GM19043 (cell line): ENCODE measurements at regions not wholly inside any gene's neighbourhood (a gene's known extent, or its start where the extent isn't known, plus 50 kb on each side); places are given as distances from the start of the nearest gene placed in this dataset.
A peak's percentile ranks its signal among the peaks of the same experiment; 100 is the strongest.
"Not testable (repeated sequence)": the region's sequence is repeated elsewhere in the genome, so short reads cannot be mapped to it uniquely, and the experiment has no call there.

Experiments
- ATAC-seq: cut with Tn5 transposase; IDR thresholded peaks from one replicate; pipeline ENCODE4 v1.9.1; 2021; ENCODE audit warnings: low read depth; ENCODE audit not compliant: unreplicated experiment

DNA sequence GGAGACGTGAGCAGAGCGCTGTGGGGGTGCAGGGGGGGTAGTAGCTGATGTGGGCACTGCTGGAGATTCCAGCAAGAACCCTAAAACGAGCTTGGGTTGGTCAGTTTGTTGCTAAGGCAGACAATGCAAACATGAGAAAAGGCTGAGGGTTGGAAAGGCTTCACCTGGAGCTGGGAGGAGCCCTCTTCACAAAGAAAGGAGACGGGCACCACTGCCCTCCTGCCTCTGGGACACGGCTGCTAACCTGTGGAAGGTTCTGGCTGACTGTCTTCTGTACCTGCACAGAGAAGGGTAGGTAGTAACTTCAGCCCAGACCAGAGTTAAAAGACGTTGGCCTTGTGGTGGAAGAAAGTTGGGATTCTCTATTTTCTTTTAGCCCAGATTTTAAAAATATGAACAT lies 108.7 kb downstream of the SUCLA2 start:
- ATAC-seq = no peak

DNA sequence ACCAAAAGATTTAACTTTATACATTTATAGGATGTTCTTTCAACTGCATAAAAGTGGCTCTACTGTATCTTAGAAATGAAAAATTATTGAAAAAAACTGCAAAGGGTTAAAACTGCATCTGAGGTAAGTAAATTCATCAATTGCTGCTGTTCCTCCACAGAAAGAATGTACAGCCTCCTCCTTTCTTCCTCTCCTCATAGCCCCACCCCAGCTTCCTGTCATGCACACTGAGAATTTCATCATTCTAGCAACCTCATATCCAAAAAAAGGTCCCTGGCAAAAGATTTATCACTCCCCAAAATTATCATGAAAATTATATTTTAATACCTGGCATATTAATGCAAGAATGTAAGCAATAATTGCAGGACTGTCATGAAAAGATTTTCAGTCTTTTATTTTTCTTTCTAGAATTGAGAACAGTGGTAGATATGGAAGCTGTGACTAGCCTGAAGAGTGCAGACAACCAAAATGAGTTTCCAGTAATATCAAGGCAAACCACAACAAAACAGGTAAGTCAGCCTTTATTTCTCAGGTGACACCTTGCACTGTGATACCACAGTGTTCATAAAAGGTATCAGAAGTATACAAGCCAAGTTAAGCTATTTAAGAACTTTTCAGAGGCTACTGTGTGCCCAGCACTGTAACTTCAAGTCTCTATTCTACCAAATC lies 110.8 kb downstream of the SUCLA2 start:
- ATAC-seq = no peak

DNA sequence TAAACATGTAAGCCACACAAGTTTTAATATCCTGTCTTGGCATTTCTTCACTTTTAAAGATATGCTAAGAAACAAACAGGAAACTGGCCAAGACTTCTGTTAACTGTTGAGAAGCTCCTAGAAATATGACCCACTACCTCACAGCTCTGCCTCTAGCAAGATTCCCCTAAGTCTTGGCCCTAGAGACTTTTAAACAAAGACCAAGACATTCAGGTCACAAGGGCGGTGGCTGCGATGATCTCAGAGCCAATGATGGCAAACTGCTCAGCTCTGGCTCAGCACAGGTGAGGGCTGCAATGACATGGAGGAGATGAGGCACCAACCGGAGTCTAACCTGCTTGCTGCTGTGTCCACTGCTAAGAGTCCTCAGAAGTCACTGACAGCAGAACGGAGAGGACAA lies 114.8 kb downstream of the SUCLA2 start:
- ATAC-seq = no peak

DNA sequence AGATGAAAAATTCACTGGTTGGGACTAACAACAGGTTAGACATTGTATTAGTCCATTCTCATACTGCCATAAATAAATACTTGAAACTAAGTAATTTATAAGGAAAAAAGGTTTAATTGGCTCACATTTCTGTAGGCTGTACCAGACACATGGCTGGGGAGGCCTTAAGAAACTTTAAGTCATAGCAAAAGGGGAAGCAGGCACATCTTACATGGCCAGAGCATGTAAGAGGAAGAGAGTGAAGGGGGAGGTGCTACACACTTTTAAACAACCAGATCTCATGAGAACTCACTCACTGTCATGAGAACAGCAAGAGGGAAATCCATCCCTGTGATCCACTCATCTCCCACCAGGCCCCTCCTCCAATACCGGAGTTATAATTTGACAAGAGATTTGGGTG lies 125.9 kb downstream of the SUCLA2 start:
- no peak for ATAC-seq

DNA sequence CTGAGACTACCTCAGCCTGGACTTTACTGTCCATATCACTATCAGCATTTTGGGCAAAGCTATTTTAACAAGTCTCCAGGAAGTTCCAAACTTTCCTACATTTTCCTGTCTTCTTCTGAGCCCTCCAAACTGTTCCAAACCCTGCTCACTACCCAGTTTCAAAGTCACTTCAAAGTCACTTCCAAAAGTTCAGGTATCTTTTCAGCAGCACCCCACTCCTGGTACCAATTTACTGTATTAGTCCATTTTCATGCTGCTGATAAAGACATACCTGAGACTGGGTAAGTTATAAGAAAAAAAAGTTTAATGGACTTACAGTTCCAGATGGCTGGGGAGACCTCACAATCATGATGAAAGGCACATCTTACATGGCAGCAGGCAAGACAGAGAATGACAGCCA lies 127.1 kb downstream of the SUCLA2 start:
- ATAC-seq = not testable (repeated sequence)

DNA sequence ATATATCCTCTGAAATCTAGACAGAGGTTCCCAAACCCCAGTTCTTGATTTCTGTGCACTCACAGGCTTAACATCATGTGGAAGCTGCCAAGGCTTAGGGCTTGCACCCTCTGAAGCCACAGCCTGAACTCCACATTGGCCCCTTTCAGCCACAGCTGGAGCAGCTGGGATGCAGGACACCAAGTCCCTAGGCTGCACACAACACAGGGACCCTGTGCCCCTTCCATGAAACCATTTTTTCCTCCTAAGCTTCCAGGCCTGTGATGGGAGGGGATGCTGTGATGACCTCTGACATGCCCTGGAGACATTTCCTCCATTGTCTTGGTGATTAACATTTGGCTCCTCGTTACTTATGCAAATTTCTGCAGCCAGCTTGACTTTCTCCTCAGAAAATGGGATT lies 127.8 kb downstream of the SUCLA2 start:
- ATAC-seq = not testable (repeated sequence)

DNA sequence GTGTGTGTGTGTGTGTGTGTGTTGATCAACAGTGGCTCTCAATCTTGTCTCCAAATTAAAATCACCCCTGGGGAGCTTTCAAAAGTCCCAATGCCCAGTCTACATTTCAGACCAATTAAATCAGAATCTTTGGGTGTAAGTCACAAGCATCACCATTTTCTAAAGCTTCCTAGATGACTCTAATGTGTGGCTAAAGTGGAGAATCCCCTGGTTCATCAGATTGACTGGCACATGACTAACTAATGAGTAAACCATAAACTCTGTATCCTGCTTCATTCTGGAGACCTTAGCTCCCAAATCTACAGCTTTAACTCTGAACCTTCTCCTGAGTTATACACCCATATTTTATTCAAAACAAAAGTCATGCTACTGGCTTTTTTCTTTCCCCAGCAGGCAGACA lies 131.3 kb downstream of the SUCLA2 start:
- no peak for ATAC-seq

DNA sequence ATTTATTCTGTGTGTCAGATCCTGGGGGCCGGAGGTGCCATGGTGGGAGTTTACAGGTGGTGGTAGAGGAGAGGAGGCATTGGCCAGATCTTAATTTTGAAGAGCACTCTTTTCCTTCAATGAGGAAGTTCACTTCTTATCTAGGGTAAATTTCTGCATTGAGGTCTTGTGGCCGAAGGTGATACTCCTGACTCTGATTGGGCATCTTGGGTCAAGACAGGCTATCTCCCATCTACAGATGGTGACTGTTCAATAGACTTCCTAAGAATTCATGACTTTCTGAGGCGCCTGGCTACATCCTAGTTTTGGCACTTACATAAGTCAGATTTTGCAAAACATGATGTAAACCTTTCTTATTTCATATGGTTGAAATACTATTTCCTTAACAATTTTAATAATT lies 135.2 kb downstream of the SUCLA2 start:
- no peak for ATAC-seq

DNA sequence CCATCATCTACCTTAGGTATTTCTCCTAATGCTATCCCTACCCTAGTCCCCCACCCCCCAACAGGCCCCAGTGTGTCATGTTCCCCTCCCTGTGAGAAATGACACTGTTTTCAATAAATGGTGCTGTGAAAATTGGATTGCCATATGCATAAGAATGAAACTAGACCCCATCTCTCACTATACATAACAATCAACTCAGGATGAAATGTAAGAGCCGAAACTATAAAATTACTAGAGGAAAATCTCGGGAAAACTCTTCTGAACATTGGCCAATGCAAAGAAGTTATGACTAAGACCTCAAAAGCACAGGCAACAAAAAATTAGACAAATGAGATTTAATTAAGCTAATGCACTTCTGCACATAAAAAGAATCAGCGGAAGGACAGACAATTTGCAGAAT lies 138.2 kb downstream of the SUCLA2 start:
- no peak for ATAC-seq

DNA sequence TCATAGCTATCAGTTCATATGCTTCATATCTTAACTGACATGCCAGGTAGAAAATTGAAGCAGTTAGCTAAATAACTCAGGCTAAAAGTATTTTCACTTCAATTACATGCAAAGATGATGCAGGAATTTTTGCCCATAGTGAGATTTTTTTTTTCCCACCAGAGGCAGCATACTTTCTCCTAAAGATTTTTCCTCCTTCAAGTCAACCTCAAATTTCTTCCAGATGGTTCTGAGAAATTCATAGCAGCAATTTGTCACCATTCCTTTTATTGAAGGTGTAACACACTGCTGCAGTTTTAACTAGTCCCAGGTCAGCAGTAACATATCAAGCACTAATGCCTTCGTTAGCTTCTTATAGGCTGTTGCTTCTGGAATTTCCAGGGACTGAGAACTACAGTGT lies 141.9 kb downstream of the SUCLA2 start:
- no peak for ATAC-seq

DNA sequence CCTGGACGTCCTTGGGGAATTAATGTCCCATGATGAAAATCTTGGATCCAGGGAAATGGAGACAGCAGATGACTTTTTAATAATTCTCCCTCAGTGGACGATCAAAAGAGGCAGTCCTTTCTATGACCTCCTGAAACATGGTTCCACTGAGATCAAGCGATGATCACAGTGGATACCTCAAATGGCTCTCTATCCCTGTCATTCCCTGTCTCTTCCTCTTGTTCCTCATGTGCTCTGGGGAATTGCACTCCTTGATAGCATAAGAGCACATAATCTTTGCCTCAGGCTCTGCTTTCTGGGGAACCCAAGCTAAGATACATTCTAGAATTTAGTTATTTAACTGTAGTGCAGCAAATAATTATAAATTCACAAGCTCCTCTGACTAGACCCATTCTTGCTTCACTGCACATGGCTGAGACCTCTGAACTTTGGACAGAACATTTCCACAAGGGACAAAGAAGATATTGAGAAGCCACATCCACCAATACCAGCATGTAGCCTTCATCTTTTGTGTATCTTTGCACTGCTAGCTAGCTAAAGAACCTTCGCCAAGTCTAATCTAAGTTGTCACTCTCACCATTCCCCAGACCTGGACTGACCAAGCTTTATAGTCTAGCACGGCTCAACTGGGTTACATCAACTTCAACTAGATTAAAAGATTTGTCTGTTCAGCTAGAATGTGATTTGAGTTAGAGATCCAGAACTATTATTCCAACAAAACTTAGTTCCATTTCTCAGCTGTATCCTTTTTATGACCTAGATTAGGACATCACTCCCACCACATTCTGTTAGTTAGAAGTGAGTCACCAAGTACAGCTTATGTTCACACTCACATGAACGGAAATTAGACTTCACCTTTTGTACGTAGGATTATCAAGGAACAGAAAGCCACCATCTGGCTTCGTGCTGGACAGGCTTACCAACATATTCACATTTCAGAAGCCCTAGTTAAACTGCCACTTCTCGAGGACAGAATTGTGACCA lies 142.7 kb downstream of the SUCLA2 start:
- no peak for ATAC-seq

DNA sequence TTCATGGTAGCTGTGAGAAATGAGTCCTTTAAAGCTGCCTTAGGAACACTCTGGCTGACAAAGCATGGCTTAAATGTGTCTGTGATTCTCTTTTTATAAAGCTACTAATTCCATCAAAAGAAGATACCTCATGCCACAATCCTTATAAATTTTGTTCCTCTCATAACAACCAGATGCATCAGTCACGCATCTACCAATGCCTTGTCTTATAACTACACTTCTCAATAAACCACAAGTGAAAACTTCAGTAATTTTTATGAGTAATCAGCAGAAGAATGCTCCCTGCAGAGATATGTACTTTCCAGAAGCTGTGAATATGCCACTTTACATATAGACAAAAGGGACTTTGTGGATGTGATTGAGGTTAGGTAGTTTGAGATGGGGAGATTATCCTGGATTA lies 147.8 kb downstream of the SUCLA2 start:
- ATAC-seq = no peak

DNA sequence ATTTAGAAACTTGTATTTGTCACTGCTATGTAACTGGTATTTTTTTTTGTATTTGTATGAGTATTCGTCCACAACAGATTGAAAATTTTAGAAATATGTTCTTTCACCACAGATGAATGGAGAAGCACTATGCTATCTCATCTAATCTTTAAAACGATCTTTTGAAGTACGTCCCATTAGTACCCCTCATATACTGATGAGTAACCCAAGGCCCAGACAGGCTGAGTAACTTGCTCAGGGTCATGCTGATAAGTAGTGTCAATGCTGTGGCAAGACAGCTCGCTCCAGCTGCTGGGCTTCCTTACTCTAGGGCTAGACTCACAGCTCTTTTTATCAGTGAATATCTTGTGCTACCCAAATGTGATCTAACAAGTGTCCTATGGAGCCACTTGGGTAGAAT lies 154.2 kb downstream of the SUCLA2 start:
- no peak for ATAC-seq

DNA sequence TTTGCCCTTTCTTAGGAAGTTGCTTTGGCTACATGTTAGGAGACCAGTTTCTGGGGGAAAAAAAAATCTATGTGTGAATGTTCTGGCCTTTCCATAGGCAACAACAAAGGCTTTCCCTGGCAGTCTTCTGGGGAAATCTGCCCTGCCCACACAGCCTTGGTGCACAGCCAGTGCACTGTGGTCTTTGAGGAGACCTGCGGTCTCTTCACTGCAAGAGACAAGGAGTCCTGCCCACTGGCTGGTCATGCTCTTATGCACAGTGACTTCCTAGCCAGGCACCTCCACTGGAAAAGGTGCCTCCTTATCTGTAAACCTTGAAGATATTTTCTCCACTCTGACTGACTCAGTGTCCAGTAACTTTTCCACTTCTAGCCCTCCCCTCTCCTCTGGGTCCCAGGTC lies 155.1 kb downstream of the SUCLA2 start:
- no peak for ATAC-seq

DNA sequence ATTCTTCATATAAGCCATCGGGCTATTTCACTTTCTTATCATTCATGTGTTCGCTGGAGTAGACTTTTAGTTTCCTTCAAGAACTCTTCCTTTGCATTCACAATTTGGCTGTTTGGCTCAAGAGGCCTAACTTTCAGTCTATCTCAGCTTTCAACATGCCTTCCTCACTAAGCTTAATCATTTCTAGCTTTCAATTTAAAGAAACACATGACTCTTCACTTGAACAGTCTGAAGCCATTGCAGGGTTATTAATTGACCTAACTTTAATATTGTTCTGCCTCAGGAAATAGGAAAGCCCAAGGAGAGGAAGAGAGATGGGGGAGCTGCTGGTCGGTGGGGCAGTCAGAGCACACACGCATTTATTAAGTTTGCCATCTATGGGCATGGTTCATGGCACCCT lies 158.1 kb downstream of the SUCLA2 start:
- ATAC-seq = peak; percentile 85

DNA sequence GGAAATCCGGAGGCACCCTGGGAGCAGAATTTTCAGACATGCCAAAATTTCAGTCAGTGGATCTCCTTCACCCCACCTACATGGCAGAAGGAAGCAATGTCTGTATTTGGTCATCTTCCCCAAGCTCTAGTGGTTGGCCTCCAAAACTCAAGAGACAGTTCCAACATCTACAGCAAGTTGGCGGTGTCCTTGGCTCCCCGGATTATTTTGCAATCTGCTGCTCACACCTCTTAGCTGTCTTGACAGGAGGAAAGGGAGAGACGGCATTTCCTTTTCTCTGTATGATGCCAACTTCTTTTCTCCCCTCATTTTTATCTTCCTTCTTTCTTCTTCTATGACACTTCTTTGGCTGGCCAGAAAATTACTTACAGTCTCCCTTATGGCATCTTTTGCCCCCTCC lies 159.9 kb downstream of the SUCLA2 start:
- no peak for ATAC-seq

DNA sequence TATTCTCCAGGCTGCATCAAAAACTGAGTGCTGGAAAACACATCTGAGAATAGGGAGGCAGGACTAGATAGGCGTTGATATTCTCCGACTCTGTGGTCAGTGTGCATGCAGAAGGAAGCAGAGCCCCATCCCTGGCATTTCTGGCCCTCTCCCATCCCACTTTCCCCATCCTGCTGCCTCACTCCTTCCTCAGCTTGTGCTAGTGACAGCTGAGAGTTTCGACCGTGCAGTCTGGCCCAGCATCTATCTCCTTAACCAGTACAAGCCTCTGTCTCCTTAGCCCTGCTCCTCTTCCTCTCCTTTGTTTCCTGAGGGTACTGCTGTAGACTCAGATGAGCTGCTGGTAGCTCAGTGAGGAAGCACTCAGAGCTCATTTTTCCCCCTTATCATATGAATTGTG lies 163.2 kb downstream of the SUCLA2 start:
- no peak for ATAC-seq

DNA sequence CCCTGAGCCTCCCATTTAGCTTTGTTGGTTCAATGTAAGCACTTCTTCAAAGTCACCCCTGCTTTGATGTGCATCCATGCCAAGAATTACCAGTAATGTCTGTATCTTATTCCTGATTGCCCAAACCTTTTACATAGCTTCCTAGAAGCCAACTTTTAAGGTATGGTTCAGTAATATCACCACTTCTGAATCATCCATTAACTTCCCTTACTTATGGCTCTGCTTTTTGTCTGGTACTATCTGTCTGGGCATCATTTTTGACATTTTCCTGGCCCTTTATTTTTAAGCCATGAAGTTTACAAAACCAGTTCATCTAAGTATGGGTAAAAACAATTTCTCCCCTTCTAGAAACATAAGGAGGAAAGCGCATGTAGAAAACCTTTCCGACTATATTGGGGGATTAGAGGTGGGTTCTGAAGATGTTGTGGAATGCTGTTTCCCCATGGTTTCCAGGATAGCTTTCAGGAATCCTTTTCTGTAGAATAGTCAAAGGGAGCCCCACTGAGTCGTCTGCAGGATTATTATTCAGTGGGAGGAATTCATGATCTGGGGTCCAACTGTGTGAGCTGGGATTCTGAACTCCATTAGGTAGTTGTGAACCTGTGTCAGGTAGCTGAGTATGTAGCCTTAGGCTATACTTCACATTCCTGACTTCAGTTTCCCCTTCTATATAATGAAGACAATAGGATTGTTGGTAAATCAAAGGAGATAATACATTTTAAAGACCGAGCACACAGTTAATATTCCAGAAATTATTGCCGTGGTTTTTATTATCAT lies 163.8 kb downstream of the SUCLA2 start:
- ATAC-seq = no peak

DNA sequence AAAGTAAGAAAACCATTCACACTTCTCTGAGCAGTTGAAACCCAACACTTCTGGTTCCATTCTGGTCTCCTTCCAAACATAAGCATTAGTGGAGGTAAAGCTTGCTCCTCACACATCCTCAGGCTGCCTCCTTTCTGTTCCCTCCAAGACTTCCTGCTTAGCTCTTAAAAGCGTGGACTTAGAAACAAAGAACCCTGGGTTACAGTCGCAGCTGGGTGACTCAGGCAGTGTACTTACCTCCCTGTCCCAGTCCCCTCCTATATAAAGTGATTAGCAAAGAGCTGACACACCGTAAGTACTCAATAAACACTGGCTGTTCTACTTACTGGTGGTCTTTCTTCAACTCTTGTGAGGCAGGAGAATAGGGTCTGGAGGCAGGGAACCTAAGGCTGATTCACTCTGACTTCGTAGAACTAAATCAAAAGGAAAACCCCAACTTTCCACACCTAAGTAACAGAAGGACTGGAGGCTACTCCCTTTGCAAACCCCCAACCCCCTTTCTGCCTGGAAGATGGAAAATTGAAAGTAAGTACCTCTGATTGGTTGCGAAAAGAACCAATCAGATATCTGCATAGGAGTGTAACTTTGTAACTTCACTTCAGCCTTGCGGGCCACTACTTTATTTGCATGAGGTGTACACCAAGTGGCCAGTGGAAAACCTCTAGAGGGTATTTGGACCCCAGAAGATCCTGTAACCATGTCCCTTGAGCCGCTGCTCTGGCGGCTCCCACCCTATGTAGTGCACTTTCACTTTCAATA lies 165.4 kb downstream of the SUCLA2 start:
- no peak for ATAC-seq

DNA sequence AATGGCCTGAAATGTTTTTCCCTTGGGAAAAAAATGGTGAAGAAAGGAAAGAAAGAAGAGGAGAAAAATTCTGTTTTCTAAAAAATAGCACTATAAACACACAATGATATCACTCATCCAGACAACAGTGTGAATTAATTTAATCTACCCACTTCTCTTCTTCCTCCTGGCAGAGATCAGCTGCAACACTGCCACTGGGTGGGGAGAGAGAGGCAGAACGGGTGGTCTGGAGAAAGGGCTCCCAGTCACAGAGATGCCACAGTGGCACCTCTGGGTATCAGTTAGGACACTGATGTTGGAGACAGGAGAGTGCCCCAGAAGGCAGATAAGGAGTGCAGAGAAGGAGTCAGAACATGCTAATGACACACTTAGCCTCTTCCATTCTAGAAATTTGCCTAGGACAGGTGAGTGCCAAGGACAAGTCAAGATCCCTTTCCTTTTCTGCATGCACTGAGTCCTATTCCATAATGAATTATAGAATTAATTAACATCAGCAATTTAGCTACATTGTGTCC lies 168.6 kb downstream of the SUCLA2 start:
- no peak for ATAC-seq
